H9 (cell line): ENCODE measurements at regions not wholly inside any gene's neighbourhood (a gene's known extent, or its start where the extent isn't known, plus 50 kb on each side); places are given as distances from the start of the nearest gene placed in this dataset.

Experiments used
- DNase-seq: peaks from one replicate; pipeline ENCODE4 v3.0.0-alpha.2; 2017
- H2AFZ ChIP-seq: one replicate; pipeline ENCODE4 v1.6.1; 2013; ENCODE audit warnings: mild to moderate bottlenecking, low read length, control low read depth, moderate library complexity
- H2AK5ac ChIP-seq: 2 replicates; pipeline ENCODE4 v1.6.1; 2013; ENCODE audit warnings: low read length, control low read depth, mixed read lengths; ENCODE audit not compliant: insufficient read length
- H2BK120ac ChIP-seq: one replicate; pipeline ENCODE4 v1.6.1; 2013; ENCODE audit warnings: low read depth, mild to moderate bottlenecking, low read length, control low read depth, inconsistent platforms; ENCODE audit not compliant: poor library complexity, severe bottlenecking
- H2BK12ac ChIP-seq: 2 replicates; pipeline ENCODE4 v1.6.1; 2013; ENCODE audit warnings: low read length, control low read depth, mixed read lengths, low read depth; ENCODE audit not compliant: insufficient read length
- H2BK15ac ChIP-seq: 2 replicates; pipeline ENCODE4 v1.6.1; 2013; ENCODE audit warnings: low read depth, low read length, control low read depth
- H2BK20ac ChIP-seq: one replicate; pipeline ENCODE4 v1.6.1; 2013; ENCODE audit warnings: low read depth, mild to moderate bottlenecking, low read length, control low read depth, inconsistent platforms; ENCODE audit not compliant: poor library complexity, severe bottlenecking
- H2BK5ac ChIP-seq: 2 replicates; pipeline ENCODE4 v1.6.1; 2013; ENCODE audit warnings: low read length, control low read depth, mixed read lengths; ENCODE audit not compliant: insufficient read length
- H3K14ac ChIP-seq: 2 replicates; pipeline ENCODE4 v1.6.1; 2013; ENCODE audit warnings: low read length, control low read depth; ENCODE audit not compliant: insufficient read depth
- H3K18ac ChIP-seq: 2 replicates; pipeline ENCODE4 v1.6.1; 2013; ENCODE audit warnings: low read depth, mild to moderate bottlenecking, mixed read lengths, low read length, control low read depth; ENCODE audit not compliant: insufficient read length
- H3K23ac ChIP-seq: 2 replicates; pipeline ENCODE4 v1.6.1; 2013; ENCODE audit warnings: low read length, control low read depth, mixed read lengths, low read depth; ENCODE audit not compliant: insufficient read length
- H3K23me2 ChIP-seq: 2 replicates; pipeline ENCODE4 v1.6.1; 2013; ENCODE audit warnings: low read depth, mild to moderate bottlenecking, mixed read lengths, low read length, control low read depth; ENCODE audit not compliant: insufficient read length, poor library complexity, severe bottlenecking
- H3K27ac ChIP-seq: 2 replicates; pipeline ENCODE4 v1.5.1; 2013; ENCODE audit warnings: low read length, control low read depth, mixed read lengths, low read depth; ENCODE audit not compliant: insufficient read length
- H3K27me3 ChIP-seq: 2 replicates; pipeline ENCODE4 v1.6.1; 2013; ENCODE audit warnings: low read length, control low read depth, inconsistent platforms; ENCODE audit not compliant: insufficient read depth
- H3K4ac ChIP-seq: 2 replicates; pipeline ENCODE4 v1.6.1; 2013; ENCODE audit warnings: low read depth, mild to moderate bottlenecking, control low read depth, inconsistent platforms, low read length, moderate library complexity
- H3K4me1 ChIP-seq: 2 replicates; pipeline ENCODE4 v1.6.1; 2013; ENCODE audit warnings: low read length, control low read depth, inconsistent platforms; ENCODE audit not compliant: insufficient read depth
- H3K4me2 ChIP-seq: 2 replicates; pipeline ENCODE4 v1.6.1; 2013; ENCODE audit warnings: low read length, control low read depth, mixed read lengths; ENCODE audit not compliant: insufficient read length, insufficient read depth
- H3K56ac ChIP-seq: 2 replicates; pipeline ENCODE4 v1.6.1; 2013; ENCODE audit warnings: low read depth, mild to moderate bottlenecking, mixed read lengths, low read length, control low read depth; ENCODE audit not compliant: insufficient read length
- H3K79me1 ChIP-seq: 2 replicates; pipeline ENCODE4 v1.6.1; 2013; ENCODE audit warnings: low read depth, mild to moderate bottlenecking, moderate library complexity, low read length, control low read depth, inconsistent platforms; ENCODE audit not compliant: insufficient read depth, poor library complexity, severe bottlenecking
- H3K79me2 ChIP-seq: 2 replicates; pipeline ENCODE4 v1.6.1; 2013; ENCODE audit warnings: low read length, control low read depth, inconsistent platforms; ENCODE audit not compliant: insufficient read depth
- H3K9ac ChIP-seq: 2 replicates; pipeline ENCODE4 v1.6.1; 2013; ENCODE audit warnings: low read length, control low read depth, mixed read lengths; ENCODE audit not compliant: insufficient read length; ENCODE audit errors: extremely low read depth
- H3K9me3 ChIP-seq: one replicate; pipeline ENCODE4 v1.6.1; 2013; ENCODE audit warnings: low read depth, low read length, inconsistent platforms; ENCODE audit not compliant: control insufficient read depth
- H3T11ph ChIP-seq: one replicate; pipeline ENCODE4 v1.6.1; 2013; ENCODE audit warnings: mild to moderate bottlenecking, low read length, control low read depth, inconsistent platforms
- H4K20me1 ChIP-seq: one replicate; pipeline ENCODE4 v1.6.1; 2013; ENCODE audit not compliant: control insufficient read depth, insufficient read length, insufficient read depth
- H4K5ac ChIP-seq: 2 replicates; pipeline ENCODE4 v1.6.1; 2013; ENCODE audit warnings: low read depth, mild to moderate bottlenecking, mixed read lengths, low read length, control low read depth; ENCODE audit not compliant: insufficient read length
- H4K8ac ChIP-seq: replicated peaks from 2 replicates; pipeline ENCODE4 v1.6.1; 2013; ENCODE audit warnings: low read length, control low read depth, mixed read lengths, low read depth; ENCODE audit not compliant: insufficient read length
- H4K91ac ChIP-seq: 2 replicates; pipeline ENCODE4 v1.6.1; 2013; ENCODE audit warnings: low read depth, mild to moderate bottlenecking, moderate library complexity, mixed read lengths, low read length, control low read depth; ENCODE audit not compliant: insufficient read length
- H3K27ac Mint-ChIP-seq, 3 experiments: 2 replicates in 2 of 3; 3 replicates in 1 of 3; pipeline ENCODE4 v1.8.0; 2020 to 2021; ENCODE audit warnings: mixed read lengths in 3 of 3, mild to moderate bottlenecking in 1 of 3, moderate library complexity in 1 of 3
- H3K27me3 Mint-ChIP-seq: 2 replicates; pipeline ENCODE4 v1.8.0; 2021; ENCODE audit warnings: low read depth, mild to moderate bottlenecking, moderate library complexity, mixed read lengths
- H3K36me3 Mint-ChIP-seq, 3 experiments: 2 replicates in 2 of 3; 3 replicates in 1 of 3; pipeline ENCODE4 v1.8.0; 2020 to 2021; ENCODE audit warnings: low read depth in 3 of 3, mixed read lengths in 3 of 3; ENCODE audit not compliant: insufficient read depth in 1 of 3
- H3K4me1 Mint-ChIP-seq, 2 experiments: 2 replicates each; pipeline ENCODE4 v1.8.0; 2020; ENCODE audit warnings: mixed read lengths in 2 of 2
- H3K4me3 Mint-ChIP-seq, 2 experiments: 2 replicates in 1 of 2; 3 replicates in 1 of 2; pipeline ENCODE4 v1.8.0; 2020 to 2021; ENCODE audit warnings: mild to moderate bottlenecking in 2 of 2, mixed read lengths in 2 of 2, moderate library complexity in 1 of 2
- H3K9me3 Mint-ChIP-seq, 2 experiments: 2 replicates in 1 of 2; 3 replicates in 1 of 2; pipeline ENCODE4 v1.8.0; 2020; ENCODE audit warnings: mild to moderate bottlenecking in 2 of 2, mixed read lengths in 2 of 2, moderate library complexity in 1 of 2
- WGBS: extraction: QIAGEN DNeasy Blood & Tissue Kit; methylation state at CpG from one replicate; pipeline ENCODE4 v1.1.7; 2013; ENCODE audit warnings: missing lambda C conversion rate, low lambda C conversion rate, mixed read lengths; ENCODE audit not compliant: insufficient read length; ENCODE audit errors: extremely low coverage; 5-methylcytosine and 5-hydroxymethylcytosine counted together
- TF ChIP-seq, protein P1 (sequence below): fragments of 200-600 bp; sonication (generic); conservative IDR thresholded peaks from 3 replicates; pipeline ENCODE4 v1.8.0; 2021; ENCODE audit warnings: antibody characterized with exemption, mild to moderate bottlenecking

DNA sequence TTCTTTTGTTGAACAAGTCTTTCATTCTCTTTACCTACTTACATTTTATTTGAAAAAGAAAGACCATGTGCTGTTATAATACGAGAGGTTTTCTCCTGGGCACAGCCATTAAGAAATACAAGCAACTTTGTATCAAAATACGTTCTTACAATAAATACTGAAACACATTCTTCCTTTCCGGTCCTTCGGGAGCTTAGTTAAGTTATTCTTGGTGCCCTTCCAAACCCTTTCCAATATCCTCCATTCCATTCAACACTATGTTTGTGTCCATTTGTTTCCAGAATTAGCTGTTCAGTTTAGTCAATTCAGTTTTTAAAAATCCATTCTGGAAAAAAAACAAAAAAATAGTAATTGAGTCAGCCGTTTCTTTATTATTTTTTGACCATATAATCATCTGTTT is 746.8 kb upstream of the SLC10A2 start:
- Histone ChIP-seq H3K79me1 (no peaks in the 10 kb centered on the region), H3K9me3 (no peaks in the 10 kb centered on the region), H2BK5ac (no peak overlapping the region), H2AK5ac (no peak overlapping the region), H3K4me2 (no peak overlapping the region), H3K27me3 (no peaks in the 10 kb centered on the region), H4K5ac (no peak overlapping the region), H3K14ac (no peak overlapping the region), H3K23ac (no peak overlapping the region), H3K4me1 (no peaks in the 10 kb centered on the region), H3K27ac (no peak overlapping the region), H3T11ph (no peak overlapping the region), H2BK120ac (no peak overlapping the region), H3K79me2 (no peaks in the 10 kb centered on the region), H2BK12ac (no peak overlapping the region), H4K8ac (no peak overlapping the region), H3K9ac (no peak overlapping the region), H4K20me1 (no peaks in the 10 kb centered on the region), H3K23me2 (no peaks in the 10 kb centered on the region), H4K91ac (no peak overlapping the region), H2BK20ac (no peak overlapping the region), H3K4ac (no peak overlapping the region), H2BK15ac (no peak overlapping the region), H2AFZ (no peak overlapping the region), H3K18ac (no peak overlapping the region), H3K56ac (no peak overlapping the region)
- Mint-ChIP-seq H3K4me3 (no peak overlapping the region), H3K4me1 (no peaks in the 10 kb centered on the region), H3K9me3 (peaks cover 2 to 21% of the 10 kb centered on the region in 2 experiments; a peak in 4 of 5 replicates), H3K27ac (no peak overlapping the region), H3K27me3 (no peaks in the 10 kb centered on the region), H3K36me3 (peaks cover 6 to 12% (median 9%) of the 10 kb centered on the region in 3 experiments; a peak in 6 of 7 replicates)
- no CpG with 5 or more reads among the region's 5 CpGs for WGBS
- no peak for DNase-seq
- TF ChIP-seq, protein P1, sequence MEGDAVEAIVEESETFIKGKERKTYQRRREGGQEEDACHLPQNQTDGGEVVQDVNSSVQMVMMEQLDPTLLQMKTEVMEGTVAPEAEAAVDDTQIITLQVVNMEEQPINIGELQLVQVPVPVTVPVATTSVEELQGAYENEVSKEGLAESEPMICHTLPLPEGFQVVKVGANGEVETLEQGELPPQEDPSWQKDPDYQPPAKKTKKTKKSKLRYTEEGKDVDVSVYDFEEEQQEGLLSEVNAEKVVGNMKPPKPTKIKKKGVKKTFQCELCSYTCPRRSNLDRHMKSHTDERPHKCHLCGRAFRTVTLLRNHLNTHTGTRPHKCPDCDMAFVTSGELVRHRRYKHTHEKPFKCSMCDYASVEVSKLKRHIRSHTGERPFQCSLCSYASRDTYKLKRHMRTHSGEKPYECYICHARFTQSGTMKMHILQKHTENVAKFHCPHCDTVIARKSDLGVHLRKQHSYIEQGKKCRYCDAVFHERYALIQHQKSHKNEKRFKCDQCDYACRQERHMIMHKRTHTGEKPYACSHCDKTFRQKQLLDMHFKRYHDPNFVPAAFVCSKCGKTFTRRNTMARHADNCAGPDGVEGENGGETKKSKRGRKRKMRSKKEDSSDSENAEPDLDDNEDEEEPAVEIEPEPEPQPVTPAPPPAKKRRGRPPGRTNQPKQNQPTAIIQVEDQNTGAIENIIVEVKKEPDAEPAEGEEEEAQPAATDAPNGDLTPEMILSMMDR = no peak
